ENCODE measurements at regions not wholly inside any gene's neighbourhood (a gene's known extent, or its start where the extent isn't known, plus 50 kb on each side); places are given as distances from the start of the nearest gene placed in this dataset.

- no peak for DNase-seq
Observed at GRCh38 chr9:89888233-89888632, 283.4 kb downstream of the GADD45G start.

GRCh38 chr9:89888677-89889076 is 283.9 kb downstream of the GADD45G start:
- DNase-seq = no peak

- DNase-seq = no peak
Observed at GRCh38 chr9:89889865-89890264, 285.1 kb downstream of the GADD45G start.

GRCh38 chr9:89890326-89890980 is 285.6 kb downstream of the GADD45G start:
- no peak for DNase-seq

- DNase-seq = no peak
Observed at GRCh38 chr9:89891221-89891590, 286.4 kb downstream of the GADD45G start.

GRCh38 chr9:89891591-89892304 is 286.9 kb downstream of the GADD45G start:
- no peak for DNase-seq

GRCh38 chr9:89892920-89893319 is 288.1 kb downstream of the GADD45G start:
- DNase-seq = no peak

GRCh38 chr9:89893886-89894285 is 289.1 kb downstream of the GADD45G start:
- no peak for DNase-seq

GRCh38 chr9:89896806-89897340 is 292.1 kb downstream of the GADD45G start:
- DNase-seq = no peak

GRCh38 chr9:89899573-89899972 is 294.8 kb downstream of the GADD45G start:
- no peak for DNase-seq

GRCh38 chr9:89901920-89902319 is 297.1 kb downstream of the GADD45G start:
- no peak for DNase-seq

GRCh38 chr9:89902450-89903140 is 297.8 kb downstream of the GADD45G start:
- DNase-seq = no peak

GRCh38 chr9:89903141-89903475 is 298.3 kb downstream of the GADD45G start:
- DNase-seq = no peak

GRCh38 chr9:89905606-89906338 is 301.0 kb downstream of the GADD45G start:
- DNase-seq = no peak

GRCh38 chr9:89911721-89912604 is 307.2 kb downstream of the GADD45G start:
- no peak for DNase-seq

GRCh38 chr9:89912605-89912953 is 307.8 kb downstream of the GADD45G start:
- DNase-seq = no peak

- no peak for DNase-seq
Observed at GRCh38 chr9:89915187-89915586, 310.4 kb downstream of the GADD45G start.

- no peak for DNase-seq
Observed at GRCh38 chr9:89916001-89916597, 311.3 kb downstream of the GADD45G start.

- no peak for DNase-seq
Observed at GRCh38 chr9:89917861-89918260, 313.0 kb downstream of the GADD45G start.

- DNase-seq = peak; percentile 8 to 21
Observed at GRCh38 chr9:89919171-89919681, 314.4 kb downstream of the GADD45G start.

- no peak for DNase-seq
Observed at GRCh38 chr9:89920131-89920530, 315.3 kb downstream of the GADD45G start.

- no peak for DNase-seq
Observed at GRCh38 chr9:89920951-89921350, 316.1 kb downstream of the GADD45G start.
